ENCODE measurements at regions not wholly inside any gene's neighbourhood (a gene's known extent, or its start where the extent isn't known, plus 50 kb on each side); places are given as distances from the start of the nearest gene placed in this dataset.

DNA sequence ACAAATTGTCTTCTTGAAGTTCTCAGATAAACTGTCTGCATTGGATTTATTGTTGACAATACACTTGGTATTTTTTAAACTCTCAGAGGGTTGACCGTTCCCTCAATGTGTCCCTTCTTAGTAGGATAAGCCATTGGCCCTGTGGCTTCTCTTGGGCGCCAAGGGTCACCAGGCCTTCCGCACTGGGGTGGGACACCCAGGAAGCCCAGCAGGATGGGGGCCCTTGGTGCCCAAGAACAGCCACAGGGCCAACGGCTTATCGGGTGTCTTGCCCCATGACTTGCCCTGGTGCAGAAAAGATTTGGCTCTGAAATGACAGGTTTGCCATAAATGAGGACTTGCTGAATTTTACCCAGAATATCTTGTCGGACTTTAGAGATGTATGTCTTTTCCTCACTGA, 375.0 kb downstream of the IRX2 start:
- TF ChIP-seq, protein P1, sequence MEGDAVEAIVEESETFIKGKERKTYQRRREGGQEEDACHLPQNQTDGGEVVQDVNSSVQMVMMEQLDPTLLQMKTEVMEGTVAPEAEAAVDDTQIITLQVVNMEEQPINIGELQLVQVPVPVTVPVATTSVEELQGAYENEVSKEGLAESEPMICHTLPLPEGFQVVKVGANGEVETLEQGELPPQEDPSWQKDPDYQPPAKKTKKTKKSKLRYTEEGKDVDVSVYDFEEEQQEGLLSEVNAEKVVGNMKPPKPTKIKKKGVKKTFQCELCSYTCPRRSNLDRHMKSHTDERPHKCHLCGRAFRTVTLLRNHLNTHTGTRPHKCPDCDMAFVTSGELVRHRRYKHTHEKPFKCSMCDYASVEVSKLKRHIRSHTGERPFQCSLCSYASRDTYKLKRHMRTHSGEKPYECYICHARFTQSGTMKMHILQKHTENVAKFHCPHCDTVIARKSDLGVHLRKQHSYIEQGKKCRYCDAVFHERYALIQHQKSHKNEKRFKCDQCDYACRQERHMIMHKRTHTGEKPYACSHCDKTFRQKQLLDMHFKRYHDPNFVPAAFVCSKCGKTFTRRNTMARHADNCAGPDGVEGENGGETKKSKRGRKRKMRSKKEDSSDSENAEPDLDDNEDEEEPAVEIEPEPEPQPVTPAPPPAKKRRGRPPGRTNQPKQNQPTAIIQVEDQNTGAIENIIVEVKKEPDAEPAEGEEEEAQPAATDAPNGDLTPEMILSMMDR (IDR thresholded peaks at IDR 0.05 in 8 of 11, conservative IDR thresholded peaks at IDR 0.05 in 3 of 11), result no peak
- TF ChIP-seq POLR2A (IDR thresholded peaks at IDR 0.05) (no peak), POLR2AphosphoS5 (IDR thresholded peaks at IDR 0.05) (no peak)

Measured in spleen (tissue), 7 donors.